ENCODE measurements at regions not wholly inside any gene's neighbourhood (a gene's known extent, or its start where the extent isn't known, plus 50 kb on each side); places are given as distances from the start of the nearest gene placed in this dataset.
"Not testable (repeated sequence)": the region's sequence is repeated elsewhere in the genome, so short reads cannot be mapped to it uniquely, and the experiment has no call there.

DNA sequence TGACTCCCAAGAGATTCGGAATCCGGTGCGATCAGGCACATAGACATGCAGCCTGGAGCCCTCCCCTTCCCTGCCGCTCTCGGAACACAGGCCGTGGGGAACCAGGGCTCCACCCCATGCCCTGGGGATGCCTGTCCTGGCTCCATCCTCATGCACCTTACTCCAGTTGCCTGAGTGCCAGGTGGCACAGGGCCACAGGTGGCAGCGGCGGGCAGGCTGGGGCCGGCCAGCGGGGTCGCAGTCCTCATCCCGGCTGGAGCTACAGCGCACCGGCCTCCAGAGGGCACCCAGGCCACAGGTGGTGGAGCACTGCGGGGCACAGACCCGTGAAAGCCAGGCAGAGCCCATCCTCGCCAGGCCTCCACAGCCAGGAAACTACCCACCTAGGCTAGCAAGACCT lies 119.9 kb upstream of the AKAP13 start:
- H2BK5ac ChIP-seq (ENCODE audit: low read depth, low read length, poor library complexity, severe bottlenecking); H3K9me1 ChIP-seq (ENCODE audit: insufficient read depth, low read length); H4K5ac ChIP-seq (ENCODE audit: low read depth, low read length); H3K4me3 ChIP-seq (ENCODE audit: insufficient read depth, low read depth, low read length); H4K8ac ChIP-seq (ENCODE audit: low read depth in 2 of 2, low read length in 2 of 2); H3K14ac ChIP-seq (replicated peaks; ENCODE audit: low read depth, low read length); BruUV-seq (replicated peaks); H2AK9ac ChIP-seq (replicated peaks; ENCODE audit: low read depth, low read length, poor library complexity); H4K91ac ChIP-seq (ENCODE audit: insufficient read depth, low read depth, low read length); H3K56ac ChIP-seq (ENCODE audit: extremely low read depth, insufficient read depth, low read length); ATAC-seq (ENCODE audit: low read depth); H4K20me1 ChIP-seq (ENCODE audit: insufficient read depth, low read length); H3K9ac ChIP-seq (ENCODE audit: low read depth, low read length); H2BK20ac ChIP-seq (ENCODE audit: low read depth, low read length); H3K79me1 ChIP-seq (ENCODE audit: low read depth in 1 of 2, low read length in 2 of 2); DNase-seq; in situ Hi-C loops (cut with MboI; ENCODE audit: low sequenced_read_pairs); CTCF ChIA-PET; H3K4ac ChIP-seq (ENCODE audit: low read depth, low read length); dilution Hi-C loops (cut with HindIII; ENCODE audit: low sequenced_read_pairs, unreplicated experiment); H2BK15ac ChIP-seq (ENCODE audit: low read depth, low read length); H3K4me1 ChIP-seq (ENCODE audit: control insufficient read depth, insufficient read depth, low read length); H3K9me3 ChIP-seq (ENCODE audit: control insufficient read depth, insufficient read depth, low read length); H3K18ac ChIP-seq (ENCODE audit: low read depth, low read length); H2BK120ac ChIP-seq (ENCODE audit: low read depth, low read length); intact Hi-C loops (cut with micrococcal nuclease); H3K23ac ChIP-seq (ENCODE audit: low read depth, low read length); H3K36me3 ChIP-seq (ENCODE audit: control insufficient read depth, insufficient read depth, low read length); H3K4me2 ChIP-seq (ENCODE audit: low read depth, low read length); H3K27ac ChIP-seq (ENCODE audit: insufficient read depth, low read length); H2AK5ac ChIP-seq (ENCODE audit: low read depth, low read length); H3K27me3 ChIP-seq (ENCODE audit: control insufficient read depth, insufficient read depth, low read length); H2AFZ ChIP-seq (replicated peaks; ENCODE audit: low read length, poor library complexity); POLR2A ChIA-PET (ENCODE audit: unreplicated experiment): not testable (repeated sequence)
- no CpG with 5 or more reads among the region's 17 CpGs for WGBS, 2 experiments (ENCODE audit: extremely low coverage in 2 of 2, insufficient read length in 1 of 2)

DNA sequence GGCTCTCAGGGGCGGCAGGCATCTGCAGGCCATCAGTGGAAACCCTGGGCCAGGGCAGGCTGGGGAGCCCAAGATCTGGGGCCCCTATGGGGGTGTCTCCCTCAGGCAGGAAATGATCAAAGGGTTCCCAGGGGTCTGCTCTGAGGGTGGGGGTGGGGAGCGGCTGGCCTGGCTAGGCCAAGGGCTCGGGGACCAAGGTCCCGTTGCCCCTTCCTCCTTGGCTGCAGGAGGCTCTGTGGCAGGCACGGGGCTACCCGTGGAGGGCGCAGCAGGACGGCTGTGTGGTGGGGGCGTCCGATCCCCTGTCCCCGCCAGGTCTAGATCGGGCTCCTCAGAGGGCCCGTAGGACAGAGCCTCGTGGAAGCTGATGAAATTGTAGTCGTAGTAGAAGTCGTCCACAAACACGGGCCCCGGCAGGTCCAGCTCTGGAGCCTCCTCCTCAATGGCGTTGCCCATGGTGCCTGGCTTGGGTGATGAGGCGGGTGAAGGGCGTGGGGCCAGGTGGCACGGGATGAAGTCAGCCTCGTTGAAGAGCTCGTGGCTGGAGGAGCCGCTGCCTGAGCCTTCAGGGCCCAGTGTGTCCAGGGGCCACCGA lies 117.8 kb upstream of the AKAP13 start:
- CTCF ChIA-PET; H4K8ac ChIP-seq (ENCODE audit: low read depth in 2 of 2, low read length in 2 of 2); intact Hi-C loops (cut with micrococcal nuclease); H2BK15ac ChIP-seq (ENCODE audit: low read depth, low read length); H2AK5ac ChIP-seq (ENCODE audit: low read depth, low read length); BruUV-seq (replicated peaks); in situ Hi-C loops (cut with MboI; ENCODE audit: low sequenced_read_pairs); H3K56ac ChIP-seq (ENCODE audit: extremely low read depth, insufficient read depth, low read length); dilution Hi-C loops (cut with HindIII; ENCODE audit: low sequenced_read_pairs, unreplicated experiment); H2BK20ac ChIP-seq (ENCODE audit: low read depth, low read length); H4K20me1 ChIP-seq (ENCODE audit: insufficient read depth, low read length); H3K9me3 ChIP-seq (ENCODE audit: control insufficient read depth, insufficient read depth, low read length); H3K14ac ChIP-seq (replicated peaks; ENCODE audit: low read depth, low read length); H3K9me1 ChIP-seq (ENCODE audit: insufficient read depth, low read length); H2BK5ac ChIP-seq (ENCODE audit: low read depth, low read length, poor library complexity, severe bottlenecking); H3K36me3 ChIP-seq (ENCODE audit: control insufficient read depth, insufficient read depth, low read length); H3K4me3 ChIP-seq (ENCODE audit: insufficient read depth, low read depth, low read length); H3K4ac ChIP-seq (ENCODE audit: low read depth, low read length); H2AK9ac ChIP-seq (replicated peaks; ENCODE audit: low read depth, low read length, poor library complexity); H3K79me1 ChIP-seq (ENCODE audit: low read depth in 1 of 2, low read length in 2 of 2); H4K5ac ChIP-seq (ENCODE audit: low read depth, low read length); POLR2A ChIA-PET (ENCODE audit: unreplicated experiment); H4K91ac ChIP-seq (ENCODE audit: insufficient read depth, low read depth, low read length); H3K4me1 ChIP-seq (ENCODE audit: control insufficient read depth, insufficient read depth, low read length); H3K4me2 ChIP-seq (ENCODE audit: low read depth, low read length); H3K27me3 ChIP-seq (ENCODE audit: control insufficient read depth, insufficient read depth, low read length); H3K9ac ChIP-seq (ENCODE audit: low read depth, low read length); H2BK120ac ChIP-seq (ENCODE audit: low read depth, low read length); DNase-seq; H3K27ac ChIP-seq (ENCODE audit: insufficient read depth, low read length); H3K18ac ChIP-seq (ENCODE audit: low read depth, low read length); H3K23ac ChIP-seq (ENCODE audit: low read depth, low read length); H2AFZ ChIP-seq (replicated peaks; ENCODE audit: low read length, poor library complexity); ATAC-seq (ENCODE audit: low read depth): not testable (repeated sequence)
- 100% methylated on average over 1 of the region's 26 CpGs; no CpG with 5 or more reads in 1 of the 2 experiments for WGBS, 2 experiments (ENCODE audit: extremely low coverage in 2 of 2, insufficient read length in 1 of 2)

All from IMR-90 (cell line).